ENCODE measurements at regions not wholly inside any gene's neighbourhood (a gene's known extent, or its start where the extent isn't known, plus 50 kb on each side); places are given as distances from the start of the nearest gene placed in this dataset.

DNA sequence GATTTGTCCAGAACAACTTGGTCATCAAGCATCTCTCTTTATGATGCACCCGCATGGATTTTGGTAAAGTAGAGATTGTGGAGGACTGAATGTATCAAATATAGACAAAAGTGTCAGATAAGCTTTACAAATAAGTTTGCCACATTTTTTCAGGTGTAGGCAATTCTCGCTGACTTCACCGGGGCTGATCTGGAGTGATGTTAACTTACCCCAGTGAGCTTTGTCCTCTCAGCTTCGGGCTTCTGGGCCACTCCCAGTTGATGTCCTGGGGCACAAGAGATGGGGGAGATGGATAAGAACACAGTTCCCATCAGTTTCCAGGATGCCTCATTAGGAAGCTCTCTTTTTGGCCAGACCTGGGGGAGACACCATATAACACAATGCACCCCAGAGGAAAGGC, 117.7 kb downstream of the ETS2 start:
- DNase-seq, result no peak

DNA sequence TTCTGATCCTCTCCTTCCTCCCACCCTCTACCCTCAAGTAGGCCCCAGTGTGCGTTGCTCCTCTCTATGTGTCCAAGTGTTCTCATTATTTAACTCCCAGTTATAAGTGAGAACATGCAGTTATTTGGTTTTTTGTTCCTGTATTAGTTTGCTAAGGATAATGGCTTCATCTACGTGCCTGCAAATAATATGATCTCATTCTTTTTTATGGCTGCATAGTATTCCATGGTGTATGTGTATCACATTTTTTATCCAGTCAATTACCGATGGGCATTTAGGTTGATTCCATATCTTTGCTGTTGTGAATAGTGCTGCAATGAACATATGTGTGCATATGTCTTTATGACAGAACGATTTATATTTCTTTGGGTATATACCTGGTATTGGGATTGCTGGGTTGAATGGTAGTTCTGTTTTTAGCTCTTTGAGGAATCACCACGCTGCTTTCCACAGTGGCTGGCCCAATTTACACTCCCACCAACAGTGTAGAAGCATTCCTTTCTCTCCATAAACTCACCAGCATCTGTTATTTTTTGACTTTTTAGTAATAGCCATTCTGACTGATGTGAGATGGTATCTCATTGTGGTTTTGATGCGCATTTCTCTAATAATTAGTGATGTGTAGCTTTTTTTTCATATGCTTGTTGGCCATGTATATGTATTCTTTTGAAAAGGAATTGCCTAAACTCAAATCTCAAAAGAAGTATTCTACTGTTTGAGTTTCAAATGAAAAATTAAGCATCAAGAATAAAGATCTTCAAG, 116.9 kb downstream of the ETS2 start:
- no peak for DNase-seq

DNA sequence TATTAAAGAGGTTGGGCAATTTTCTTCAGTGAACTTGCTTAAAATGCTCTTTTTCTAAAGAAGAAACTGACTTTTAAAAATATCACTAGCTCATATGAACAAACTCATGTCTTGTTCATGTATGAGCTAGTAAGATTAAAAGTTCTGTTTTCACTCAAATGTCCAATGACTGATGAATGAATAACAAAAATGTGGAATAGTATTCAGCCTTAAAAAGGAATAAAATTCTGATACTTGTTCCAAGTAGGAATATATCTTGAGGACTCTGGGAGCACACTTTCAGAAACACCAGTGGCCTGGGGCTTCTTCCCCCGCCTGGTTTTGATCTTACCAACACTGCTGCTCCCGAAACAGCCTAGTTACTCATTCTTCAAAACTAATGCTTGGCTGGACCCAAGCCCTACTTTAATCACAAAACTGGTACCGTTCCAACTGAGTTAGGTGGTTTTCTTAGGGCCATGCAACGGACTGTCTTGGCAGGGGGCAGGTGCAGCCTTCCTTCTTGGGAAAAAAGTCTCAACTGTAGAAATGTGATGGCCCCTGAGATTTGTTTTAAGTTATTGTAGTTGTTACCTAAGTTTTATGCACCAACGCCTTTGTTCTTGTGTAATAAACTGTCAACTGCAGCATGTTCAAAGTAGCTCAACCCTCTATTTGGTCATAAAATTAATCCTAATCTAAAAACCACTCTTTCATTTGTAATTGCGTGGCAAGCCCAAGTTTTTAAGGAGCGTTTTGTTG, 116.0 kb downstream of the ETS2 start:
- no peak for DNase-seq

DNA sequence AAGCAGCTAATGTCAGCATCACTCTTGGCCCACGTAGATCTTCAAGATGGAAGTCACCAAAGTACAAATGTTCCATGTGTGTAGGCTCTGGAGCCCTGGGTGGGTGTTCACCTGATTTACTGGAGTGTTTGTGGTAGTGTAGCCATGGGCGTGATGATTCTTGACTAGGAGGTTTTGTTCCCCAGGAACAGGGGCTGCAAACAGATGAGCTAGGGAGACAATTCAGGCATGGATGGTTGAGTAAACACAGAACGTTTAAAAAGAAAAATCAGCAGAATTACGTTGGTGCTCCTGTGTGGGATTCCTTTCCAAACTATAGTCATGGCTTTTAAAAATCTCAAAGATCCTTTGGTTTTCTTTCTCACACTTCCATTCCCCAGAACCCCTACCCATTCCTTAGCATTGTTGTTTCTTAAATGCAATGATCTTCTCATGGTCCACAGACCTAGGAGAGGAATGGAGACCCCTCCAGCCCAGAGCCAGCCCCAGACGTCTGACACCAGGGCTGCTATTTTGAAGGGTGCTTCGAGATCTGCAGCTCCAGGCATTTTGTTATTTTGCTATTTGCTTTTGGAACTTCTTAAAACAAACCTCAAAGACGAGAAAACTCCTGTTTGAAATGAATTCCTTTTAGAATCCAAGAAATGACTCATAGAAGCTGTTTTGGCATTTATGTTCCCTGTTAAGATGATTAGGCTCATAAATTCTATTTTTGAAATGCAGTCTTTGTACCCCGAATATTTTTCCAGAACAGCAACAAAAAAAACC, 115.1 kb downstream of the ETS2 start:
- DNase-seq, result no peak

DNA sequence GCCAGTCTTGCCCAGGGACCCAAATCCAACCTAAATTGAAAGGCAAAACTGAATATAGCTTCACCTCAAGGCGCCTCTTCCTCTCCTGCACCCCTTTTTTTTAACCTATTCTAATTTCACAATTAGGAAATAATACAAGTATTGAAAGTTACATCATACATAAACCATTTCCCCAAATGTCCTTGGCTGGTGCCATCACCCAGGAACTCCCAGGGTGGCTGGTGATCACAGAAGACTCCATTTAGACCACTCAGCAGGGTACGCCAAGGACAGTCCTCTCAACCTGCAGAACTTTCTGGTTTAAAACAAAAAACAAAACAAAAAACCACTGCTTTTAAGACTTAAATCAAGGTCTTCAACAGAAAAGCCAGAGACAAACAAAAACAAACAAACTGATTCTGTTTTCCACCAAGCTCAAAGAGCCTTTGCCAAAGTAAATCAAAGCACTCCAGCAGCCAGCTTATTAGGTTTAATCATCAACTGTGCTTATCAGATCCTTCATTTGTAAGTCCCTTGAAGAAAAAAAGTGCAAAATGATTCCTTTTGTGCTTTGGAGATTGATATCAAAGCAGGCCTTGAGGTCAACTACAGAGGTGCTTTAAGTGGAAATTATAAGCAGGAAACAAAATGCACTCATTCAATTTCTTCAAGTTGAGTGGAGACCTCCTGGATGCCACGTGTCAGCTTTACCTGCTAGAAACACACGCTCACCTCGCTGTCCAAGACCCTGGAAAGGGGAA, 113.0 kb downstream of the ETS2 start:
- no peak for DNase-seq

DNA sequence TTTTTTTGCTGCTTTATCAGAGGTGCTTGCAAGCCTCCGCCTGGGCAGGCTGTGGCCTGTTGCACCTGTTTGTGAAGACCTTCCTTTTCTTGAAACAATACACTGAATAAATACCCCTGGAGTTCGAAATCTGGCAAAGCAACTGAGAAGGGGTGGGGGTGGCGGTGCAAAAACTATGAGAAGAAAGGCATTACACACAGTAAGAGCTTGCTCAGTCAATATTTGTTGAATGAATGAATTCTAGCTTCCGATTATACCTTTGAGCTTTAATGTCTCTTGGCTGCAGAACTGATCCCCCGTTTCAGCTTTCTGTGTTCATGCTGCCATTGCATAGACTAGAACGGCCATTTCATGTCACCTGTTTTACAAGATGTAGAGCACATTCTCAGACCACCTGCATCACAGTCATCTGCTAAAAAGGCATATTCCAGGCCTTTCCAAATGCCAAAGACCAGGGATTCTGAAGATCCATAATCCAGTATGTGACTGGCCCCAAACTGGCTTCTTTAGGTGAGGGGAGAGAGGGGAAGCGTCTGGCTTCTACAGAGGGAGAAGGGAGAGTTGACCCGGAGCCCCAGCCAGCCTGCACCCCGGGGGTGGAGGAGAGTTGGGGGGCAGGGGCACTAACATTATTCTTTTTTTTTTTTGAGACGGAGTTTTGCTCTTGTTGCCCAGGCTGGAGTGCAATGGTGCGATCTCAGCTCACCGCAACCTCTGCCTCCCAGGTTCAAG, 111.5 kb downstream of the ETS2 start:
- DNase-seq, result peak; percentile 75

DNA sequence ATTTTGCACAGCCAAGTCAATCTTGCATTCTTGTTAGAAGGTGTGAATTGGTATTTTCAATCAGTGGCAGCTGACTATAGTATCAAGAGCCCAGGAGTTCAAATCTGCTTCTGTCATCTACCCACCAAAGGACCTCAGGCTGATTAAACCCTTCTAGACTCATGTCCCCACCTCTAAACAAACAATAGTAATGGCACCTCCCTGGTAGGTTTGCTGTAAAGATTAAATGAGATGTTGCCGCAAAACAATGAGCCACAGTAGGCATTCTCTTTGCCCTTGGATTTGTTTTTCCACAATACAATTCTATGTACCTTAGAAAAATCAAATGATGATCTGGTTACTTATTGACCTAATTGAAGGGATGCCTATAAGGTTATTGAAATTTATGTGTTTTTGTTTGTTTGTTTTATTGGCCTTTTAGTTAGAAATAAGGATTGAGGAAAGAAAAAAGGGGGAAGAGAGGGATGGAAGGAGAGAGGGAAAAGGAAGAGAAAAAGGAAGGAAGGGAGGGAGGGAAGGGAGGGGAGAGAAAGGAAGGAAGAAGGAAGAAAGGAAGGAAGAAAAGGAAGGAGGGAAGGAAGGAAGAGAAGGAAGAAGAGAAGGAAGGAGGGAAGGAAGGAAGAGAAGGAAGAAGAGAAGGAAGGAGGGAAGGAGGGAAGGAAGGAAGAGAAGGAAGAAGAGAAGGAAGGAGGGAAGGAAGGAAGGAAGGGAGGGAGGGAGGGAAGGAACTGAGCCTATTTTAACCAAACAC, 110.7 kb downstream of the ETS2 start:
- no peak for DNase-seq

DNA sequence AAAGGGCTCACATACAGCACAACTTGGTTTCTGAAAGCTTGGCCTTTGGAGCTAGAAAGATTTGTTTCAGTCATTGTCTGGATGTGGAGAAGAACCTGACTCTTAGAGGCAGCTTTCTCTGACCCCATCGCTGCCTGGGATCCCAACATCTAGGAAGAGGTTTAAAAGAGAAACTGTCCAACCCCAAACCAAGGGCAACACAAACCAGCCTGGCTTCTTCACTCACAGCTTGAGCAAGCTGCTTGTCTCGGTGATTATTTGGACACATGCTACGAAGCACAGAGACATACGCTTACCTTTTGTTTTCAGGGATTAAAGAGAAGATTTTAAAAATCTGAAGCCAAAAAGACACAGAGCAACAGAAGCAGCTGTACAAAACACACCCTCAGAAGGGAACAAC, 109.8 kb downstream of the ETS2 start:
- DNase-seq, result no peak

DNA sequence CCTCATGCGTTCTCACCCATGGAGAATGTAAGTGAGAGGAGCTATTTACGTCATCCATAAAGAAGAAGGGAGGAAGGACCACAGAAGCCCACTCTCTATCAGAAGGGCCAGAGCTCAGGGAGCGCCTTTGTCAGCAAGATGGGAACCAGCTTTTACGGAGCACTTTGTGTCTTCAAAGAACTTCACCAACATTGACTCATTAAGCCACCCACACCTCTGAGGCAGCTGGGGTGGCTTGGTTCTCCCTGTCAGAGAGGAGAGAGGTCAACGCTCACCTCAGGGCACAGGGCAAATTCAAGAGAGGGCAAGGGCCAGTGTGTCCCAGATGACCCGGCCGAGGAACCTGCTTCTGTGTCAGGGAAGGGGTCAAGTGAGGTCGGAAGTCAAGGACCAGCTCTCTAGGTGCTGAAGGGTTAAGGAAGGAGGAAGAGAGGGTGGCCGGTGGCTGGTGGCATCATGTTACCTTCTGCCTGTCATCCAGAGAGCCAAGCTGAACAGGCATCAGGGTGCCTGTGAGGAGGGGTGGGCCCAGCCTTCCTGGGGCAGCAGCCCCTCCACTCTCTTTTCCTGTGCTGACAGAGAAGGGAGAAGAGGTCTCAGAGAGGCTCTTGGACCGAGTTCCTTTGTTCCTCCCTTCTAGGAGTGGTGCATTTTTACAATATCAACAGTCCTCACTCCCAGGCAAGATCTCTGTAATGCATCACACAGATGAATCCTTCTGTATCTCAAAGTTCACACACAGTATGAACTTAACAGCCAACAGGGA, 109.0 kb downstream of the ETS2 start:
- DNase-seq, result no peak

DNA sequence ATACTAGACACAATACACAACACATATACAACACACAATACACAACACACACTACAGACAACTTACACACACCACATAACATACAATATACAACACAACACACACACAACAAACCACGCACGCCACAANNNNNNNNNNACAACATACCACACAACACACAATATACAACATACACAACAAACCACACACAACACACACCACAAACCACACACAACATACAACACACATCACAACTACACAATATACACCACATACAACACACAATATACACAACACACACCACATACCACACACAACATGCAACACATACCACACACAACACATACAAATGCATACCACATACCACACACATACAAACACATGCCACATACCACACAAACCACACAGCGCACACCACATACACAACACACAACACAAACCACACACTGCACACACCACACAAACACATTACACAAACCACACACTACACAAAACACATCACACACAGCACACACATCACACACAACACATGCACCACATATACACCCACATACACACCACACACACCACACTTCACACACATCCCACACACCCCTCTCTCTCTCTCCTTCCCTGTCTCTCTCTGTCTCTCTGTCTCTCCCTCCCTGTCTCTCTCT, 108.3 kb downstream of the ETS2 start:
- DNase-seq, result no peak

DNA sequence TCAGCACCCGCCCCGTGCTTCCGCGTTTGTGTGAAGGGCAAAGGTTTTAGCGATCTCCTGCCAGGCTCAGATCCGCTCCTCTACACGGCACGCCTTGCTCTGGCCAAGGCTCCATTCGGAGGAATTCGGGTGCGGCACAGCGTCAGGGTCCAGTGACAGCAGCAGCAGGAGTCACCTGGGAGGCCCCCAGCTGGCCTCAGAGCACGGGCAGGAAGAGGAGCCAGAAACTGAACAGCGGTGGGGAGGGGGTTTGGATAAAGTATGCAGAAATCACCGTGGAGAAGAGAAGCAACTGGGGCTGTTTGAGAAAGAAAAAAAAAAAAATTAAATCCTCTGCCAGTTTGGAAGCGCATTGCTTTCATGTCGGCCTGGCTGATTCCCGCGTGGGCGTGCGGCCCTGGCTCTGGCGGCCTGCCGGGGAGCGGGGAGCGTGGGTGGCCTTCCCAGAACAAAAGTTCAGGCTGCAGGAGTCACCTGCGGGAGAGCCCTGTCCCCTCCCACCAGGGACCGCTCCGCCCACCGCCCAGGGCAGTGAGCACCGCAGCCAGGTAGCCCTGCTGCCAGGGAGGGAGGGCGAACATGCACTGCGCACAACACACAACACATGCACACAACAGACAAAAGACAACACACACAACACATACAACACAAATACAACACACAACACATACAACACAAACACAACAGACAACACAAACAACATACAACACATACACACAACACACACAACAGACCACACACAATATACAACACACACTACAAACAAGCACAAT, 107.6 kb downstream of the ETS2 start:
- no peak for DNase-seq

DNA sequence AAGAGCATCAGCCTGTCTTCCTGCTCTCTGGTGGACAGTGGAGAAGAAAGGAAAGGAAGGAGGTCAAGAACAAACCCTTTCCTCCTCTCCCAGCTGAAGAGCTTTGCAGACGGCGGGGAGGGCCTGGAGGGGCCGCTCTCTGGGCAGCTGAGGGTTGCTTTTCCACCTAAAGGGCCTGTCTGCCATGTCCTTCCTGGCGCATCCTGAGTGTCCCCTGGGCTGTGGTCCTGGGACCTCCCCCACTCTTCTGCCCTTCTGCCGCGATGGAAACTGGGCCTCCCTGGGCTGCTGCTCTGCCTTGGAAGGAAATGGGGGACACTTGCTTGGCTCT, 107.0 kb downstream of the ETS2 start:
- no peak for DNase-seq

DNA sequence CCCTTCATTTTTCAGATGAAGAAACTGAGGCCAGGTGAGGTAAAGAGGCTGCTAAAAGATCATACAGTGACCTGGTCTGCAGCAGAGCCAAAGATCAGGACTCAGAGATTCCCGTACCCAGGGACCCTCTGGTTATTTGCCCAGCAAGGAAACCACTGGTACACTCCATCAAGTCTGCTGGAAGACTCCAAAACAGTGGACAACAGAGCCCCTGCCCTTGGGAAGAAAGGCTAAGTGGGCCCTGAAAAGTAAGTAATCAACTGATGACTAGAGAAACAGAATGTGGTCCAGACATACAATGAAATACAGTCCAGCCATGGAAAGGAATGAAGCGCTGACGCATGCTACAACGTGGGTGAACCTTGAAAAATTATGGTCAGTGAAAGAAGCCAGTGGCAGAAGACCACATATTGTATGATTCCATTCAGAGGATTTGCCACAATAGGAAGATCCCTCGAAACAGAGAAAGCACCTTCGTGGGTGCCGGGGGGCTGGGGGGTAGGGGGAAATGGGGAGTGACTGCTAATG, 106.4 kb downstream of the ETS2 start:
- no peak for DNase-seq

DNA sequence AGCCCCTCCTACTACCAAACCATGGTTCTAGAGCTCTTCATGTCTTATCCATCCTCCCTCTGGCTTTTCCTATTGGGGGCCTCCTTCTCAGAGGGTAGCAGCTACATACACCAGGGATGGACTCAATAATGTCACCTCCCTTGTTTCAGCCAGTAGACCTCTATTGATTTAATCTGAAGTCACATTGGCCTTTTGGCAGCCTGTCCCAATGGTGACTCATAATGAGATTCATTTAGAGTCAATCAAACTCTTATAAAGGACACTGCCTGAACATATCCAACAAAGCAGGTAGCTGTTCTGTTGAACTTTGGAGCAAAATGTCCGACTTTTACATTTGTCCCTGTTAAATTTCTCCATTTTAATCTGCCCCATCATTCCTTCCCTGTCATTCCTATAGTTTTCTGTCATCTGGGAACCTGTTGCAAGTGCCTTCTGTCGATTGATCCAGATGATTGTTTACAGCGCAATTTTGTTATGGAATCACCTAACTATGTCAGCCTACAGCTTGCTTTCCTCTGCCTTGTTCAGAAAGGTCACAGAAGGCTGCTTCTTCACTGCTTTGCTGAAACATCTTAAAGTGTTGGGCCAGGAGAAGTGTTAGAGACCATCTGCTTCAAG, 105.9 kb downstream of the ETS2 start:
- DNase-seq, result no peak

DNA sequence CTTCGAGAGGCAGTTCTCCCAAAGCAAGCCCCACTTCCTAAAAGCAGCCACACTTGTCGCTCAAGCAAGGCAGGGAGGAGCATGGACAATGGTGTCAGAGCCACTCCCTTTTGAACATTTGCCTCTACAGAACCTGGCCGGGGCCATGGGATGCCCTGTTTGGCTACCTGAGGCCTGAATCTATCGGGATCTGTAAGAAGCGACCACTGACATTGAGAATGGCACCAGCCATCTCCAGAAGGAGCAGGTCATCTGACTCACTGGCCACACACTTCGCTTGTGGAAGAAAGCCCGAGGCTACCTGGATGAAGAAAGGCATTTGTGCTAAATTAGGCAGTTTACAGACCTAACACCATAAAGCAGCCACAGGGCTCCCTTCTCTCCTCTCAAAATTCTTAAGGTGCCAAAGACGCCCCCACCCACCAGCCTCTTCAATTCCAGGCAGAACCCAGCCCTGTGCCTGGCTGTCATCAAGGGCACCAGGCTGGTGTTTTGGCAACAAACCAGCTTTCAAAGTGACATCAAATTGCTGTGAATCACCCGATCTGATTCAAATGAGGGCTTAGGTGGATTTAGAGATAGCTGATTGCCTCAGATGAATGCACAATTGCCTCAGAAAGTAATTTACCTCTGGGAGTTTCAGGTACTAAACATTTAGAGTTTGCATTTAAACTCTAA, 104.8 kb downstream of the ETS2 start:
- no peak for DNase-seq

DNA sequence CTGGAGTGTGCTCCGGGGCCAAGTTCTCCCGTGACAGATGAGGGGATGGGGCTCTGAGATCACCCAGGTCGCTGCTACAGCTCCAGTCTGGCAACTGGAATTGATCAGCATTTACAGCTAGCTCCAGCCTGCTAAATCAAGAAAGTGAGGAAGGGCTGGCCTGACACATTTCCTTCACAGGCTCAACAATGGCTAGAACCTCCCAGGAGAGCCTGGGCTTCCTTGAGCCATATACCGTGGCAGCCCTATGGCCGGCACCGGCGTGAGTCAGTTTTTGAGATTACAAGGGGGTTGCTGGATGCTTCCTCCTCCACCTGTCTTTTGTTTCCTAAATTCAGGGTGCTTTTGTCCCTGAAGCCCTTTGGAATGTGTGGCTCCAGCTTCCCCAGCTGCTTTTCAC, 104.2 kb downstream of the ETS2 start:
- DNase-seq, result no peak

DNA sequence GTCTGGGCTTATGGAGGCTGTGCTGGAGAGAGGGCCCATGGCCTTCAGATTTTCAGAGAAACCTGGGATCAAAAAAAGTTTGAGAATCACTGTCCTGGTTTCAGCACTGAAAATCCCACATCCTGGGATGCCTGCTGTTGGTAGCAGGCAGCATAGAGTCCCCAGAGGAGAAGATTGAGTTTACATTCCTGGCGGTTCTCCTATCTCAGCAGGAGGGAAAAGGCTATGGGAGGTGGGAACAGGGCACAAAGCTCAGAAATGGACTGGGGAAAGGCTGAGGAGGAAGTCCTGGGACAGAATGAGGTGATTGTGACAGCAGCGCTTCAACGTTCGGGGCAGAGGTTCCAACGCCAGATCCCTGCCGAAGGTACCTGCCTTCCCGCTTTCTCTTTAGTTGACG, 103.4 kb downstream of the ETS2 start:
- DNase-seq, result no peak

DNA sequence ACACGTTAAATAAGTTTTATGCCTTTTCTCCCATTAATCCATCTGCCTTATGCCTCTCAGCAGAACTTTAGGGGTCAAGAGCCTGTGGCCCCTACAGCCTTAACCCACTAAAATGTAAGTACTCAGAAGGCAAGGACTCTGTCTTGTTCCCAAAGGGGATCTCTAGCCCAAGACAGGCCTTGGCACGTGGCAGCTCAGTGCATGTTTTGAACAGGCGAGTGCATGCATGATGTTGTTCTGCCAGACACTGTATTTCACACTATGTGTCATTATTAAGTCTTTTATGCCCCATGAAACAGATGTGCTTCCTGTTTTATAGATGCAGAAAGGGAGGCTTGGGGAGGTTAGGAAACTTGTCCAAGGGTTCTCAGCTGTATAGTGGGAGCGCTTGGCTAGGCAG, 102.8 kb downstream of the ETS2 start:
- DNase-seq, result no peak
